ENCODE measurements at regions not wholly inside any gene's neighbourhood (a gene's known extent, or its start where the extent isn't known, plus 50 kb on each side); places are given as distances from the start of the nearest gene placed in this dataset.
"Not testable (repeated sequence)": the region's sequence is repeated elsewhere in the genome, so short reads cannot be mapped to it uniquely, and the experiment has no call there.

GRCh38 chr22:33154967-33155366 lies 96.8 kb upstream of the SYN3 start:
- not testable (repeated sequence) for H3K27me3 ChIP-seq (ENCODE audit: control insufficient read depth in 1 of 2, insufficient read depth in 2 of 2, low read length in 1 of 2)

GRCh38 chr22:33149611-33150010 lies 91.4 kb upstream of the SYN3 start:
- no peak for DNase-seq
- Histone ChIP-seq H3K4me3 (ENCODE audit: low read length in 2 of 2) (no peak overlapping the region), H3K36me3 (ENCODE audit: control insufficient read depth in 1 of 2, insufficient read depth in 2 of 2, low read length in 1 of 2) (no peaks in the 10 kb centered on the region), H3K27ac (ENCODE audit: low read depth in 1 of 2, low read length in 2 of 2) (no peak overlapping the region), H3K27me3 (ENCODE audit: control insufficient read depth in 1 of 2, insufficient read depth in 2 of 2, low read length in 1 of 2) (no peaks in the 10 kb centered on the region), H3K4me1 (ENCODE audit: control insufficient read depth in 1 of 2, insufficient read depth in 2 of 2, low read length in 2 of 2) (no peaks in the 10 kb centered on the region), H3K9me3 (ENCODE audit: control insufficient read depth, low read length) (peaks cover 6% of the 10 kb centered on the region)
- WGBS, 2 donors, result 57 to 62% methylated on average over 2 of the region's 2 CpGs
- intact Hi-C loops (cut with DNase I), result no loop called here
- ATAC-seq (ENCODE audit: low FRiP score), result no peak

More at GRCh38 chr22:33154967-33155366, 96.8 kb upstream of the SYN3 start:
- H3K4me1 ChIP-seq (ENCODE audit: control insufficient read depth in 1 of 2, insufficient read depth in 2 of 2, low read length in 2 of 2); intact Hi-C loops (cut with DNase I); DNase-seq; H3K36me3 ChIP-seq (ENCODE audit: control insufficient read depth in 1 of 2, insufficient read depth in 2 of 2, low read length in 1 of 2); H3K4me3 ChIP-seq (ENCODE audit: low read length in 2 of 2); H3K27ac ChIP-seq (ENCODE audit: low read depth in 1 of 2, low read length in 2 of 2); ATAC-seq (ENCODE audit: low FRiP score); H3K9me3 ChIP-seq (ENCODE audit: control insufficient read depth, low read length): not testable (repeated sequence)
- 46 to 59% methylated on average over 1 of the region's 1 CpG for WGBS, 2 donors

- intact Hi-C loops (cut with DNase I), result no loop called here
- Histone ChIP-seq H3K27ac (ENCODE audit: low read depth in 1 of 2, low read length in 2 of 2) (no peak overlapping the region), H3K9me3 (ENCODE audit: control insufficient read depth, low read length) (peaks cover 4% of the 10 kb centered on the region), H3K4me1 (ENCODE audit: control insufficient read depth in 1 of 2, insufficient read depth in 2 of 2, low read length in 2 of 2) (no peaks in the 10 kb centered on the region), H3K36me3 (ENCODE audit: control insufficient read depth in 1 of 2, insufficient read depth in 2 of 2, low read length in 1 of 2) (no peaks in the 10 kb centered on the region), H3K27me3 (ENCODE audit: control insufficient read depth in 1 of 2, insufficient read depth in 2 of 2, low read length in 1 of 2) (no peaks in the 10 kb centered on the region), H3K4me3 (ENCODE audit: low read length in 2 of 2) (no peak overlapping the region)
- DNase-seq (no peak), ATAC-seq (ENCODE audit: low FRiP score) (no peak)
- WGBS, 2 donors, result 51 to 78% methylated on average over 1 of the region's 1 CpG
These were observed 86.5 kb upstream of the SYN3 start for GRCh38 chr22:33144721-33145120.

GRCh38 chr22:33142282-33143055 lies 84.3 kb upstream of the SYN3 start:
- DNase-seq (no peak), ATAC-seq (ENCODE audit: low FRiP score) (no peak)
- H3K4me3 ChIP-seq (ENCODE audit: low read length in 2 of 2), result no peak overlapping the region
- peaks cover 6% of the 10 kb centered on the region for H3K9me3 ChIP-seq (ENCODE audit: control insufficient read depth, low read length)
- H3K27ac ChIP-seq (ENCODE audit: low read depth in 1 of 2, low read length in 2 of 2), result no peak overlapping the region
- 21 to 29% methylated on average over 4 of the region's 4 CpGs for WGBS, 2 donors
- H3K27me3 ChIP-seq (ENCODE audit: control insufficient read depth in 1 of 2, insufficient read depth in 2 of 2, low read length in 1 of 2), result no peaks in the 10 kb centered on the region
- no peaks in the 10 kb centered on the region for H3K36me3 ChIP-seq (ENCODE audit: control insufficient read depth in 1 of 2, insufficient read depth in 2 of 2, low read length in 1 of 2)
- intact Hi-C loops (cut with DNase I), result no loop called here
- H3K4me1 ChIP-seq (ENCODE audit: control insufficient read depth in 1 of 2, insufficient read depth in 2 of 2, low read length in 2 of 2), result no peaks in the 10 kb centered on the region

GRCh38 chr22:33139937-33140336 lies 81.8 kb upstream of the SYN3 start:
- no peak overlapping the region for H3K27ac ChIP-seq (ENCODE audit: low read depth in 1 of 2, low read length in 2 of 2)
- no peaks in the 10 kb centered on the region for H3K4me1 ChIP-seq (ENCODE audit: control insufficient read depth in 1 of 2, insufficient read depth in 2 of 2, low read length in 2 of 2)
- no peak overlapping the region for H3K4me3 ChIP-seq (ENCODE audit: low read length in 2 of 2)
- H3K9me3 ChIP-seq (ENCODE audit: control insufficient read depth, low read length), result peaks cover 5% of the 10 kb centered on the region
- no peaks in the 10 kb centered on the region for H3K36me3 ChIP-seq (ENCODE audit: control insufficient read depth in 1 of 2, insufficient read depth in 2 of 2, low read length in 1 of 2)
- no peaks in the 10 kb centered on the region for H3K27me3 ChIP-seq (ENCODE audit: control insufficient read depth in 1 of 2, insufficient read depth in 2 of 2, low read length in 1 of 2)
- no peak for DNase-seq
- ATAC-seq (ENCODE audit: low FRiP score), result no peak
- intact Hi-C loops (cut with DNase I), result no loop called here

- DNase-seq; H3K27ac ChIP-seq (ENCODE audit: low read depth in 1 of 2, low read length in 2 of 2); H3K4me1 ChIP-seq (ENCODE audit: control insufficient read depth in 1 of 2, insufficient read depth in 2 of 2, low read length in 2 of 2); H3K9me3 ChIP-seq (ENCODE audit: control insufficient read depth, low read length); ATAC-seq (ENCODE audit: low FRiP score); H3K27me3 ChIP-seq (ENCODE audit: control insufficient read depth in 1 of 2, insufficient read depth in 2 of 2, low read length in 1 of 2); intact Hi-C loops (cut with DNase I); H3K36me3 ChIP-seq (ENCODE audit: control insufficient read depth in 1 of 2, insufficient read depth in 2 of 2, low read length in 1 of 2); H3K4me3 ChIP-seq (ENCODE audit: low read length in 2 of 2): not testable (repeated sequence)
- 48 to 69% methylated on average over 5 of the region's 5 CpGs for WGBS, 2 donors
These were observed 80.2 kb upstream of the SYN3 start for GRCh38 chr22:33138333-33138732.

- H3K27me3 ChIP-seq (ENCODE audit: control insufficient read depth in 1 of 2, insufficient read depth in 2 of 2, low read length in 1 of 2), result no peaks in the 10 kb centered on the region
- H3K27ac ChIP-seq (ENCODE audit: low read depth in 1 of 2, low read length in 2 of 2), result no peak overlapping the region
- H3K9me3 ChIP-seq (ENCODE audit: control insufficient read depth, low read length), result peaks cover 1% of the 10 kb centered on the region
- H3K4me3 ChIP-seq (ENCODE audit: low read length in 2 of 2), result no peak overlapping the region
- H3K4me1 ChIP-seq (ENCODE audit: control insufficient read depth in 1 of 2, insufficient read depth in 2 of 2, low read length in 2 of 2), result no peaks in the 10 kb centered on the region
- DNase-seq (no peak), ATAC-seq (ENCODE audit: low FRiP score) (no peak)
- intact Hi-C loops (cut with DNase I), result no loop called here
- 87% methylated on average over 9 of the region's 9 CpGs for WGBS, 2 donors
- H3K36me3 ChIP-seq (ENCODE audit: control insufficient read depth in 1 of 2, insufficient read depth in 2 of 2, low read length in 1 of 2), result no peaks in the 10 kb centered on the region
These were observed 72.3 kb upstream of the SYN3 start for GRCh38 chr22:33130473-33130872.

GRCh38 chr22:33129621-33130020 lies 71.4 kb upstream of the SYN3 start:
- no peak for DNase-seq
- H3K27me3 ChIP-seq (ENCODE audit: control insufficient read depth in 1 of 2, insufficient read depth in 2 of 2, low read length in 1 of 2), result no peaks in the 10 kb centered on the region
- no peaks in the 10 kb centered on the region for H3K4me1 ChIP-seq (ENCODE audit: control insufficient read depth in 1 of 2, insufficient read depth in 2 of 2, low read length in 2 of 2)
- intact Hi-C loops (cut with DNase I), result no loop called here
- no peak overlapping the region for H3K4me3 ChIP-seq (ENCODE audit: low read length in 2 of 2)
- no peak for ATAC-seq (ENCODE audit: low FRiP score)
- H3K9me3 ChIP-seq (ENCODE audit: control insufficient read depth, low read length), result peaks cover 1% of the 10 kb centered on the region
- WGBS, 2 donors, result 55 to 60% methylated on average over 10 of the region's 10 CpGs
- no peaks in the 10 kb centered on the region for H3K36me3 ChIP-seq (ENCODE audit: control insufficient read depth in 1 of 2, insufficient read depth in 2 of 2, low read length in 1 of 2)
- H3K27ac ChIP-seq (ENCODE audit: low read depth in 1 of 2, low read length in 2 of 2), result no peak overlapping the region

GRCh38 chr22:33126881-33127280 lies 68.7 kb upstream of the SYN3 start:
- Histone ChIP-seq H3K9me3 (ENCODE audit: control insufficient read depth, low read length) (peaks cover 1% of the 10 kb centered on the region), H3K27ac (ENCODE audit: low read depth in 1 of 2, low read length in 2 of 2) (no peak overlapping the region), H3K4me1 (ENCODE audit: control insufficient read depth in 1 of 2, insufficient read depth in 2 of 2, low read length in 2 of 2) (no peaks in the 10 kb centered on the region), H3K27me3 (ENCODE audit: control insufficient read depth in 1 of 2, insufficient read depth in 2 of 2, low read length in 1 of 2) (no peaks in the 10 kb centered on the region), H3K4me3 (ENCODE audit: low read length in 2 of 2) (no peak overlapping the region), H3K36me3 (ENCODE audit: control insufficient read depth in 1 of 2, insufficient read depth in 2 of 2, low read length in 1 of 2) (no peaks in the 10 kb centered on the region)
- ATAC-seq (ENCODE audit: low FRiP score) (no peak), DNase-seq (no peak)
- WGBS, 2 donors, result 6 to 7% methylated on average over 3 of the region's 3 CpGs
- intact Hi-C loops (cut with DNase I), result no loop called here
